ENCODE measurements at regions not wholly inside any gene's neighbourhood (a gene's known extent, or its start where the extent isn't known, plus 50 kb on each side); places are given as distances from the start of the nearest gene placed in this dataset.

GRCh38 chr4:106762666-106763443, 273.3 kb downstream of the DKK2 start:
- TF ChIP-seq CTCF (IDR thresholded peaks at IDR 0.05) = no peak
- TF ChIP-seq ZFX (IDR thresholded peaks at IDR 0.05; ENCODE audit: borderline replicate concordance) = no peak
